GM23338 (cell line): ENCODE measurements at regions not wholly inside any gene's neighbourhood (a gene's known extent, or its start where the extent isn't known, plus 50 kb on each side); places are given as distances from the start of the nearest gene placed in this dataset.
A peak's percentile ranks its signal among the peaks of the same experiment; 100 is the strongest.

ENCODE experiments used
- ATAC-seq: fragments of 200-7000 bp; cut with Tn5 transposase; 3 replicates; pipeline ENCODE4 v1.9.1; 2020
- DNase-seq: peaks from one replicate; pipeline ENCODE4 v3.0.0-alpha.2; 2015; ENCODE audit warnings: low spot score
- H2AFZ ChIP-seq: fragments of 200-600 bp; sonication (generic); 2 replicates; pipeline ENCODE4 v1.8.0; 2016; ENCODE audit warnings: antibody characterized with exemption, mild to moderate bottlenecking, moderate library complexity
- H3F3A ChIP-seq: fragments of 200-600 bp; sonication (generic); replicated peaks from 2 replicates; pipeline ENCODE4 v1.8.0; 2017; ENCODE audit warnings: antibody characterized with exemption, mixed run types, low read depth
- H3K27ac ChIP-seq: fragments of 200-600 bp; sonication (generic); 2 replicates; pipeline ENCODE4 v1.6.1; 2016; ENCODE audit warnings: low read depth
- H3K27me3 ChIP-seq: fragments of 200-600 bp; sonication (generic); 2 replicates; pipeline ENCODE4 v1.8.0; 2016; ENCODE audit warnings: mild to moderate bottlenecking, mixed run types, moderate library complexity; ENCODE audit not compliant: insufficient read depth
- H3K36me3 ChIP-seq: fragments of 200-600 bp; sonication (generic); 2 replicates; pipeline ENCODE4 v1.8.0; 2016; ENCODE audit warnings: mild to moderate bottlenecking; ENCODE audit not compliant: insufficient read depth
- H3K4me1 ChIP-seq: fragments of 200-600 bp; sonication (generic); 2 replicates; pipeline ENCODE4 v1.8.0; 2016; ENCODE audit warnings: mild to moderate bottlenecking, moderate library complexity; ENCODE audit not compliant: insufficient read depth
- H3K4me2 ChIP-seq: fragments of 200-600 bp; sonication (generic); 2 replicates; pipeline ENCODE4 v1.7.1; 2017; ENCODE audit warnings: mixed run types
- H3K4me3 ChIP-seq: fragments of 200-600 bp; sonication (generic); 2 replicates; pipeline ENCODE4 v1.6.1; 2016; ENCODE audit warnings: mixed run types
- H3K79me2 ChIP-seq: fragments of 200-600 bp; sonication (generic); replicated peaks from 2 replicates; pipeline ENCODE4 v1.8.0; 2017; ENCODE audit warnings: mild to moderate bottlenecking; ENCODE audit not compliant: insufficient read depth
- H3K9me2 ChIP-seq: fragments of 200-600 bp; sonication (generic); 2 replicates; pipeline ENCODE4 v1.8.0; 2017; ENCODE audit not compliant: insufficient read depth
- H4K20me1 ChIP-seq: fragments of 200-600 bp; sonication (generic); replicated peaks from 2 replicates; pipeline ENCODE4 v1.8.0; 2017; ENCODE audit warnings: mild to moderate bottlenecking; ENCODE audit not compliant: insufficient read depth
- H3K27ac Mint-ChIP-seq: 2 replicates; pipeline ENCODE4 v1.8.0; 2020; ENCODE audit warnings: inconsistent platforms, mild to moderate bottlenecking, moderate library complexity, mixed read lengths
- H3K27me3 Mint-ChIP-seq: 3 replicates; pipeline ENCODE4 v1.8.0; 2022; ENCODE audit warnings: low read depth, mild to moderate bottlenecking, moderate library complexity, mixed read lengths, inconsistent platforms; ENCODE audit not compliant: insufficient read depth, poor library complexity
- H3K36me3 Mint-ChIP-seq: 3 replicates; pipeline ENCODE4 v1.8.0; 2021; ENCODE audit warnings: low read depth, mild to moderate bottlenecking, inconsistent platforms, moderate library complexity, mixed read lengths
- H3K4me1 Mint-ChIP-seq: 3 replicates; pipeline ENCODE4 v1.8.0; 2020; ENCODE audit warnings: mild to moderate bottlenecking, inconsistent platforms, mixed read lengths
- H3K4me3 Mint-ChIP-seq: 3 replicates; pipeline ENCODE4 v1.8.0; 2021; ENCODE audit warnings: moderate library complexity, mild to moderate bottlenecking, inconsistent platforms, mixed read lengths
- H3K9me3 Mint-ChIP-seq: 3 replicates; pipeline ENCODE4 v1.8.0; 2020; ENCODE audit warnings: moderate library complexity, mild to moderate bottlenecking, inconsistent platforms, mixed read lengths
- EZH2 ChIP-seq: fragments of 200-600 bp; sonication (generic); IDR thresholded peaks from one replicate; pipeline ENCODE4 v1.8.0; 2017; ENCODE audit warnings: antibody characterized with exemption, mild to moderate bottlenecking, low read depth; ENCODE audit not compliant: unreplicated experiment
- POLR2AphosphoS5 ChIP-seq: IDR thresholded peaks from 2 replicates; pipeline ENCODE4 v1.6.1; 2016; ENCODE audit warnings: antibody characterized with exemption, low read depth
- STAT1 ChIP-seq: IDR thresholded peaks from one replicate; pipeline ENCODE4 v1.6.1; 2016; ENCODE audit warnings: antibody characterized with exemption; ENCODE audit not compliant: unreplicated experiment
- TF ChIP-seq, protein P1 (sequence below): IDR thresholded peaks from one replicate; pipeline ENCODE4 v1.6.1; 2018; ENCODE audit warnings: antibody characterized with exemption; ENCODE audit not compliant: unreplicated experiment
- TF ChIP-seq, protein P2 (sequence below), 2 experiments: fragments of 200-600 bp in 1 of 2; sonication (generic) in 1 of 2; conservative IDR thresholded peaks; 2 replicates each; pipeline versions ENCODE4 v1.5.1 to v1.6.1; 2016 to 2017; ENCODE audit warnings: antibody characterized with exemption in 2 of 2, low read depth in 2 of 2, mild to moderate bottlenecking in 2 of 2, moderate library complexity in 1 of 2
- TF ChIP-seq, protein P3 (sequence below): fragments of 250-450 bp; sonication (Bioruptor Pico); IDR thresholded peaks from 2 replicates; pipeline ENCODE4 v1.5.0; 2020; ENCODE audit warnings: mild to moderate bottlenecking, moderate library complexity

DNA sequence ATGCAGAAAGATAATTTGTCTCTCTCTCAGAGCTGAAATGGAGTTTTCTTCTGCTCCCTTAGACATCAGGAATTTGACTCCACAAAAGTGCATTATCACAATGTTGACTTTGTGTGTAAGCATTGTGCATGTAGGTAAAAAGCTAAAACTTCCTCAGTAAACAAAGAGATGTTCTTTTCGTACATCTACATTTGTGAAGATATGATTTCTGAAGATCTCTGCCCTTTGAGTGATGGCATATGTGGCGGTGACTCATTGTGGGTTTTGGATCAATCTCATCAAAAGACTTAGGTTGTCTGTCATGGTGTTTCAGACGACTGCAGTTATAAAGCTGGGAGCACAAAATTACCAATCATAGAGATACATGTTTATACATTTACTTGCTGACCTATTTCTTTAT is 411.4 kb upstream of the LMO3 start:
- Histone ChIP-seq H3K9me2 (no peaks in the 10 kb centered on the region; the same call in 1 of the 2 replicates), H3K36me3 (no peaks in the 10 kb centered on the region), H3K4me1 (peaks cover 22% of the 10 kb centered on the region), H3K79me2 (no peaks in the 10 kb centered on the region), H3K4me3 (no peak overlapping the region), H2AFZ (no peak overlapping the region), H3K27ac (no peak overlapping the region), H3K27me3 (no peaks in the 10 kb centered on the region), H4K20me1 (no peaks in the 10 kb centered on the region), H3F3A (no peaks in the 10 kb centered on the region), H3K4me2 (no peak overlapping the region)
- TF ChIP-seq STAT1: no peak
- TF ChIP-seq, protein P1, sequence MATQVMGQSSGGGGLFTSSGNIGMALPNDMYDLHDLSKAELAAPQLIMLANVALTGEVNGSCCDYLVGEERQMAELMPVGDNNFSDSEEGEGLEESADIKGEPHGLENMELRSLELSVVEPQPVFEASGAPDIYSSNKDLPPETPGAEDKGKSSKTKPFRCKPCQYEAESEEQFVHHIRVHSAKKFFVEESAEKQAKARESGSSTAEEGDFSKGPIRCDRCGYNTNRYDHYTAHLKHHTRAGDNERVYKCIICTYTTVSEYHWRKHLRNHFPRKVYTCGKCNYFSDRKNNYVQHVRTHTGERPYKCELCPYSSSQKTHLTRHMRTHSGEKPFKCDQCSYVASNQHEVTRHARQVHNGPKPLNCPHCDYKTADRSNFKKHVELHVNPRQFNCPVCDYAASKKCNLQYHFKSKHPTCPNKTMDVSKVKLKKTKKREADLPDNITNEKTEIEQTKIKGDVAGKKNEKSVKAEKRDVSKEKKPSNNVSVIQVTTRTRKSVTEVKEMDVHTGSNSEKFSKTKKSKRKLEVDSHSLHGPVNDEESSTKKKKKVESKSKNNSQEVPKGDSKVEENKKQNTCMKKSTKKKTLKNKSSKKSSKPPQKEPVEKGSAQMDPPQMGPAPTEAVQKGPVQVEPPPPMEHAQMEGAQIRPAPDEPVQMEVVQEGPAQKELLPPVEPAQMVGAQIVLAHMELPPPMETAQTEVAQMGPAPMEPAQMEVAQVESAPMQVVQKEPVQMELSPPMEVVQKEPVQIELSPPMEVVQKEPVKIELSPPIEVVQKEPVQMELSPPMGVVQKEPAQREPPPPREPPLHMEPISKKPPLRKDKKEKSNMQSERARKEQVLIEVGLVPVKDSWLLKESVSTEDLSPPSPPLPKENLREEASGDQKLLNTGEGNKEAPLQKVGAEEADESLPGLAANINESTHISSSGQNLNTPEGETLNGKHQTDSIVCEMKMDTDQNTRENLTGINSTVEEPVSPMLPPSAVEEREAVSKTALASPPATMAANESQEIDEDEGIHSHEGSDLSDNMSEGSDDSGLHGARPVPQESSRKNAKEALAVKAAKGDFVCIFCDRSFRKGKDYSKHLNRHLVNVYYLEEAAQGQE: no peak
- TF ChIP-seq POLR2AphosphoS5: no peak
- TF ChIP-seq EZH2: no peak
- Mint-ChIP-seq H3K9me3 (no peaks in the 10 kb centered on the region), H3K27ac (no peak overlapping the region), H3K4me3 (no peak overlapping the region), H3K36me3 (no peaks in the 10 kb centered on the region; the same call in 2 of the 3 replicates), H3K4me1 (peaks cover 25% of the 10 kb centered on the region), H3K27me3 (peaks cover 8% of the 10 kb centered on the region)
- ATAC-seq (no peak), DNase-seq (no peak)

DNA sequence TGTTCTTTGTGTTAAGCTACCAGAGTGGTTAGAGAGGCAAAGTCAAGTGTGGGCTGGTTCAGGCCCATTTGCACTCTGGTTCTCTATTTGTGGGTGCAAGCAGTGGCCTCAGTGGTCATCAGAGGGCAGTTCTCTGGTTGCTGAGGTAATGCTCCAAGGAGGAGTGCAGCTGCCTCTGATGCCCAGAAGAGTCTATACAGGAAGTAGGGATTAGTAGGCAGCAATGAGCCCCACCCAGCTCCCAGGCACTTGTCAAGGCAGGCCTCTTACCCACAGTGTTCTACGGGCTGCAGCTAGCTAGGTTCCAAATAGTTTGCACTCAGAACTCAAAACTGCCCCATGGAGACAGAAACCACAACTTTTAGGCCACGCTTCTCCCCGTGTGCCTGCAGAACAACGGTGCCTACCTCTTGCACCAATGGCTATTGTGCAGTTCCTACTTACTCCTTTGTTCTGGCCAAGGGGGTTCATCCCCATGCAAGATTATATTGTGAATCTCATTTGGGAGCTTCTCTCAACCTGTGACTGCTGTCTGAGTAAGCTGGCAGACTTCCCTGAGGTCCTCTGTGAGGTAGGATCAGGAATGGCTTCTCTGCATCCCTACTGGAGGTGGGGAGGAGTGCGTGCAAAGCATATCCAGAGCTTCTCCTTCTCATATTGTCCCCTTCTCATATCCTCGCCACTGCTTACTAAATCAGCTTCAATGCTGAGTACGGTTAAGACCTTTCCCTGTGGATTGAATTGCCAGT is 410.3 kb upstream of the LMO3 start:
- Histone ChIP-seq H3K9me2 (peaks cover under 1% of the 10 kb centered on the region; the same call in 1 of the 2 replicates), H3K4me2 (no peak overlapping the region), H3K4me3 (no peak overlapping the region), H3K27me3 (no peaks in the 10 kb centered on the region), H3F3A (no peaks in the 10 kb centered on the region), H2AFZ (peak overlapping the region; percentile 23; the same call in 1 of the 2 replicates), H3K79me2 (no peaks in the 10 kb centered on the region), H3K4me1 (peaks cover 16% of the 10 kb centered on the region), H3K36me3 (no peaks in the 10 kb centered on the region), H4K20me1 (no peaks in the 10 kb centered on the region), H3K27ac (no peak overlapping the region)
- no peak for DNase-seq
- H3K4me3 Mint-ChIP-seq: no peak overlapping the region
- ATAC-seq: no peak
- no peak overlapping the region for H3K27ac Mint-ChIP-seq
- no peaks in the 10 kb centered on the region; the same call in 2 of the 3 replicates for H3K36me3 Mint-ChIP-seq
- H3K9me3 Mint-ChIP-seq: no peaks in the 10 kb centered on the region
- H3K4me1 Mint-ChIP-seq: peaks cover 18% of the 10 kb centered on the region
- H3K27me3 Mint-ChIP-seq: peaks cover 8% of the 10 kb centered on the region
- TF ChIP-seq, protein P2, sequence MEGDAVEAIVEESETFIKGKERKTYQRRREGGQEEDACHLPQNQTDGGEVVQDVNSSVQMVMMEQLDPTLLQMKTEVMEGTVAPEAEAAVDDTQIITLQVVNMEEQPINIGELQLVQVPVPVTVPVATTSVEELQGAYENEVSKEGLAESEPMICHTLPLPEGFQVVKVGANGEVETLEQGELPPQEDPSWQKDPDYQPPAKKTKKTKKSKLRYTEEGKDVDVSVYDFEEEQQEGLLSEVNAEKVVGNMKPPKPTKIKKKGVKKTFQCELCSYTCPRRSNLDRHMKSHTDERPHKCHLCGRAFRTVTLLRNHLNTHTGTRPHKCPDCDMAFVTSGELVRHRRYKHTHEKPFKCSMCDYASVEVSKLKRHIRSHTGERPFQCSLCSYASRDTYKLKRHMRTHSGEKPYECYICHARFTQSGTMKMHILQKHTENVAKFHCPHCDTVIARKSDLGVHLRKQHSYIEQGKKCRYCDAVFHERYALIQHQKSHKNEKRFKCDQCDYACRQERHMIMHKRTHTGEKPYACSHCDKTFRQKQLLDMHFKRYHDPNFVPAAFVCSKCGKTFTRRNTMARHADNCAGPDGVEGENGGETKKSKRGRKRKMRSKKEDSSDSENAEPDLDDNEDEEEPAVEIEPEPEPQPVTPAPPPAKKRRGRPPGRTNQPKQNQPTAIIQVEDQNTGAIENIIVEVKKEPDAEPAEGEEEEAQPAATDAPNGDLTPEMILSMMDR (conservative IDR thresholded peaks at IDR 0.05; ENCODE audit: low read depth in 2 of 2): no peak
- no peak for TF ChIP-seq STAT1
- TF ChIP-seq, protein P3, sequence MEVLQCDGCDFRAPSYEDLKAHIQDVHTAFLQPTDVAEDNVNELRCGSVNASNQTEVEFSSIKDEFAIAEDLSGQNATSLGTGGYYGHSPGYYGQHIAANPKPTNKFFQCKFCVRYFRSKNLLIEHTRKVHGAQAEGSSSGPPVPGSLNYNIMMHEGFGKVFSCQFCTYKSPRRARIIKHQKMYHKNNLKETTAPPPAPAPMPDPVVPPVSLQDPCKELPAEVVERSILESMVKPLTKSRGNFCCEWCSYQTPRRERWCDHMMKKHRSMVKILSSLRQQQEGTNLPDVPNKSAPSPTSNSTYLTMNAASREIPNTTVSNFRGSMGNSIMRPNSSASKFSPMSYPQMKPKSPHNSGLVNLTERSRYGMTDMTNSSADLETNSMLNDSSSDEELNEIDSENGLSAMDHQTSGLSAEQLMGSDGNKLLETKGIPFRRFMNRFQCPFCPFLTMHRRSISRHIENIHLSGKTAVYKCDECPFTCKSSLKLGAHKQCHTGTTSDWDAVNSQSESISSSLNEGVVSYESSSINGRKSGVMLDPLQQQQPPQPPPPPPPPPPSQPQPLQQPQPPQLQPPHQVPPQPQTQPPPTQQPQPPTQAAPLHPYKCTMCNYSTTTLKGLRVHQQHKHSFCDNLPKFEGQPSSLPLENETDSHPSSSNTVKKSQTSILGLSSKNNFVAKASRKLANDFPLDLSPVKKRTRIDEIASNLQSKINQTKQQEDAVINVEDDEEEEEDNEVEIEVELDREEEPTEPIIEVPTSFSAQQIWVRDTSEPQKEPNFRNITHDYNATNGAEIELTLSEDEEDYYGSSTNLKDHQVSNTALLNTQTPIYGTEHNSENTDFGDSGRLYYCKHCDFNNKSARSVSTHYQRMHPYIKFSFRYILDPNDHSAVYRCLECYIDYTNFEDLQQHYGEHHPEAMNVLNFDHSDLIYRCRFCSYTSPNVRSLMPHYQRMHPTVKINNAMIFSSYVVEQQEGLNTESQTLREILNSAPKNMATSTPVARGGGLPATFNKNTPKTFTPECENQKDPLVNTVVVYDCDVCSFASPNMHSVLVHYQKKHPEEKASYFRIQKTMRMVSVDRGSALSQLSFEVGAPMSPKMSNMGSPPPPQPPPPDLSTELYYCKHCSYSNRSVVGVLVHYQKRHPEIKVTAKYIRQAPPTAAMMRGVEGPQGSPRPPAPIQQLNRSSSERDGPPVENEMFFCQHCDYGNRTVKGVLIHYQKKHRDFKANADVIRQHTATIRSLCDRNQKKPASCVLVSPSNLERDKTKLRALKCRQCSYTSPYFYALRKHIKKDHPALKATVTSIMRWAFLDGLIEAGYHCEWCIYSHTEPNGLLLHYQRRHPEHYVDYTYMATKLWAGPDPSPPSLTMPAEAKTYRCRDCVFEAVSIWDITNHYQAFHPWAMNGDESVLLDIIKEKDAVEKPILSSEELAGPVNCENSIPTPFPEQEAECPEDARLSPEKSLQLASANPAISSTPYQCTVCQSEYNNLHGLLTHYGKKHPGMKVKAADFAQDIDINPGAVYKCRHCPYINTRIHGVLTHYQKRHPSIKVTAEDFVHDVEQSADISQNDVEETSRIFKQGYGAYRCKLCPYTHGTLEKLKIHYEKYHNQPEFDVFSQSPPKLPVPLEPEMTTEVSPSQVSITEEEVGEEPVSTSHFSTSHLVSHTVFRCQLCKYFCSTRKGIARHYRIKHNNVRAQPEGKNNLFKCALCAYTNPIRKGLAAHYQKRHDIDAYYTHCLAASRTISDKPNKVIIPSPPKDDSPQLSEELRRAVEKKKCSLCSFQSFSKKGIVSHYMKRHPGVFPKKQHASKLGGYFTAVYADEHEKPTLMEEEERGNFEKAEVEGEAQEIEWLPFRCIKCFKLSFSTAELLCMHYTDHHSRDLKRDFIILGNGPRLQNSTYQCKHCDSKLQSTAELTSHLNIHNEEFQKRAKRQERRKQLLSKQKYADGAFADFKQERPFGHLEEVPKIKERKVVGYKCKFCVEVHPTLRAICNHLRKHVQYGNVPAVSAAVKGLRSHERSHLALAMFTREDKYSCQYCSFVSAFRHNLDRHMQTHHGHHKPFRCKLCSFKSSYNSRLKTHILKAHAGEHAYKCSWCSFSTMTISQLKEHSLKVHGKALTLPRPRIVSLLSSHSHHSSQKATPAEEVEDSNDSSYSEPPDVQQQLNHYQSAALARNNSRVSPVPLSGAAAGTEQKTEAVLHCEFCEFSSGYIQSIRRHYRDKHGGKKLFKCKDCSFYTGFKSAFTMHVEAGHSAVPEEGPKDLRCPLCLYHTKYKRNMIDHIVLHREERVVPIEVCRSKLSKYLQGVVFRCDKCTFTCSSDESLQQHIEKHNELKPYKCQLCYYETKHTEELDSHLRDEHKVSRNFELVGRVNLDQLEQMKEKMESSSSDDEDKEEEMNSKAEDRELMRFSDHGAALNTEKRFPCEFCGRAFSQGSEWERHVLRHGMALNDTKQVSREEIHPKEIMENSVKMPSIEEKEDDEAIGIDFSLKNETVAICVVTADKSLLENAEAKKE (CRISPR knock-in tag): no peak
